ENCODE measurements at regions not wholly inside any gene's neighbourhood (a gene's known extent, or its start where the extent isn't known, plus 50 kb on each side); places are given as distances from the start of the nearest gene placed in this dataset.

- no peak for DNase-seq
Observed at GRCh38 chr17:63382136-63382535, 64.0 kb downstream of the CYB561 start.
